ENCODE measurements at regions not wholly inside any gene's neighbourhood (a gene's known extent, or its start where the extent isn't known, plus 50 kb on each side); places are given as distances from the start of the nearest gene placed in this dataset.

DNA sequence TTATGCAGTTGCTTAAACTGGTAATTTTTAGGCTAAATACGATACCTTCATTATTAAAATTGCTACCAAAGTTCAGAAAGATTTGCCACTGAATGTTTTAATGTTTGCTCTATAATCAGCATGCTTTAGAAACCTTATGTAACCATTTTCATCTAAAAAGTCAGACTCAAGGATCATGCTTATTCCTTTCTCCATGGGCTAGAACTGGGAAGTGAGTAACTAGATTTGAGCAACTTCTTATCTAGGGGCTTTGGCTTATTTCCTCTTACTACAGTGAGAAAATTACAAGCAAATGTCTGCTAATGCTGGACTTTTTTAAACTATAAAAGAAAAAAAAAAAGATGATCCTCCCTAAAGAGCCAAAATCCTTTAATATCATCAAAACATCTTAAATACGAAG, 215.9 kb downstream of the CRPPA start:
- no peaks in the 10 kb centered on the region for H3K27me3 ChIP-seq (ENCODE audit: control insufficient read depth in 4 of 4, insufficient read depth in 4 of 4, low read length in 3 of 4)
- TF ChIP-seq, protein P1, sequence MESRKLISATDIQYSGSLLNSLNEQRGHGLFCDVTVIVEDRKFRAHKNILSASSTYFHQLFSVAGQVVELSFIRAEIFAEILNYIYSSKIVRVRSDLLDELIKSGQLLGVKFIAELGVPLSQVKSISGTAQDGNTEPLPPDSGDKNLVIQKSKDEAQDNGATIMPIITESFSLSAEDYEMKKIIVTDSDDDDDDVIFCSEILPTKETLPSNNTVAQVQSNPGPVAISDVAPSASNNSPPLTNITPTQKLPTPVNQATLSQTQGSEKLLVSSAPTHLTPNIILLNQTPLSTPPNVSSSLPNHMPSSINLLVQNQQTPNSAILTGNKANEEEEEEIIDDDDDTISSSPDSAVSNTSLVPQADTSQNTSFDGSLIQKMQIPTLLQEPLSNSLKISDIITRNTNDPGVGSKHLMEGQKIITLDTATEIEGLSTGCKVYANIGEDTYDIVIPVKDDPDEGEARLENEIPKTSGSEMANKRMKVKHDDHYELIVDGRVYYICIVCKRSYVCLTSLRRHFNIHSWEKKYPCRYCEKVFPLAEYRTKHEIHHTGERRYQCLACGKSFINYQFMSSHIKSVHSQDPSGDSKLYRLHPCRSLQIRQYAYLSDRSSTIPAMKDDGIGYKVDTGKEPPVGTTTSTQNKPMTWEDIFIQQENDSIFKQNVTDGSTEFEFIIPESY (IDR thresholded peaks at IDR 0.05), result no peak
- TF ChIP-seq NR2F2 (IDR thresholded peaks at IDR 0.05) (no peak), GABPA (IDR thresholded peaks at IDR 0.05 in 1 of 2, conservative IDR thresholded peaks at IDR 0.05 in 1 of 2) (no peak), TAF1 (conservative IDR thresholded peaks at IDR 0.05) (no peak), MAX (IDR thresholded peaks at IDR 0.05) (no peak), REST (IDR thresholded peaks at IDR 0.05) (no peak), FOXA2 (IDR thresholded peaks at IDR 0.05) (no peak), EGR1 (IDR thresholded peaks at IDR 0.05; ENCODE audit: low read depth in 2 of 2) (no peak), HNF4G (IDR thresholded peaks at IDR 0.05) (no peak), FOXA1 (IDR thresholded peaks at IDR 0.05) (no peak), HNF4A (conservative IDR thresholded peaks at IDR 0.05) (no peak), ATF3 (IDR thresholded peaks at IDR 0.05) (no peak), JUND (IDR thresholded peaks at IDR 0.05) (no peak), SP1 (IDR thresholded peaks at IDR 0.05) (no peak), RXRA (IDR thresholded peaks at IDR 0.05) (no peak), RAD21 (IDR thresholded peaks at IDR 0.05) (no peak), YY1 (IDR thresholded peaks at IDR 0.05) (no peak)
- TF ChIP-seq, protein P2, sequence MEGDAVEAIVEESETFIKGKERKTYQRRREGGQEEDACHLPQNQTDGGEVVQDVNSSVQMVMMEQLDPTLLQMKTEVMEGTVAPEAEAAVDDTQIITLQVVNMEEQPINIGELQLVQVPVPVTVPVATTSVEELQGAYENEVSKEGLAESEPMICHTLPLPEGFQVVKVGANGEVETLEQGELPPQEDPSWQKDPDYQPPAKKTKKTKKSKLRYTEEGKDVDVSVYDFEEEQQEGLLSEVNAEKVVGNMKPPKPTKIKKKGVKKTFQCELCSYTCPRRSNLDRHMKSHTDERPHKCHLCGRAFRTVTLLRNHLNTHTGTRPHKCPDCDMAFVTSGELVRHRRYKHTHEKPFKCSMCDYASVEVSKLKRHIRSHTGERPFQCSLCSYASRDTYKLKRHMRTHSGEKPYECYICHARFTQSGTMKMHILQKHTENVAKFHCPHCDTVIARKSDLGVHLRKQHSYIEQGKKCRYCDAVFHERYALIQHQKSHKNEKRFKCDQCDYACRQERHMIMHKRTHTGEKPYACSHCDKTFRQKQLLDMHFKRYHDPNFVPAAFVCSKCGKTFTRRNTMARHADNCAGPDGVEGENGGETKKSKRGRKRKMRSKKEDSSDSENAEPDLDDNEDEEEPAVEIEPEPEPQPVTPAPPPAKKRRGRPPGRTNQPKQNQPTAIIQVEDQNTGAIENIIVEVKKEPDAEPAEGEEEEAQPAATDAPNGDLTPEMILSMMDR (IDR thresholded peaks at IDR 0.05; ENCODE audit: low read depth, low read length, missing input control), result no peak
- DNase-seq (ENCODE audit: low spot score), result no peak
- WGBS, result 89% methylated on average over 2 of the region's 2 CpGs
- peaks cover 0 to 3% (median under 1%) of the 10 kb centered on the region in 4 donors for H3K36me3 ChIP-seq (ENCODE audit: control insufficient read depth in 4 of 4, insufficient read depth in 3 of 4, low read depth in 1 of 4, low read length in 3 of 4)
- H3K9me3 ChIP-seq (ENCODE audit: control insufficient read depth in 4 of 4, low read length in 3 of 4), result no peaks in the 10 kb centered on the region
- H3K9ac ChIP-seq (ENCODE audit: low read depth in 1 of 2, low read length in 2 of 2), result no peak overlapping the region
- no peak overlapping the region for H3K27ac ChIP-seq (ENCODE audit: low read depth in 1 of 2, low read length in 2 of 2)
- H3K4me3 ChIP-seq (ENCODE audit: low read depth in 1 of 3, low read length in 3 of 3), result no peak overlapping the region
- H3K4me1 ChIP-seq (ENCODE audit: control insufficient read depth in 4 of 4, insufficient read depth in 4 of 4, low read length in 3 of 4), result no peaks in the 10 kb centered on the region

Measured in liver (tissue), 8 donors.